SK-N-SH treated with all-trans-retinoic acid at 6 μM for 48 hours (cell line): ENCODE measurements at regions not wholly inside any gene's neighbourhood (a gene's known extent, or its start where the extent isn't known, plus 50 kb on each side); places are given as distances from the start of the nearest gene placed in this dataset.

Experiments
- ATAC-seq: fragments of 200-7000 bp; cut with Tn5 transposase; 3 replicates; pipeline ENCODE4 v1.9.1; 2020; ENCODE audit warnings: mild to moderate bottlenecking, moderate library complexity
- ARNTL ChIP-seq: fragments of 450-650 bp; formaldehyde crosslinking; IDR thresholded peaks from 2 replicates; pipeline ENCODE4 v1.5.0; 2020; ENCODE audit warnings: low read depth, mild to moderate bottlenecking, moderate library complexity, borderline replicate concordance
- BACH2 ChIP-seq: fragments of 250-450 bp; sonication (Bioruptor Pico); IDR thresholded peaks from 2 replicates; pipeline ENCODE4 v1.9.0; 2021; ENCODE audit warnings: mild to moderate bottlenecking, borderline replicate concordance
- CSDC2 ChIP-seq: fragments of 250-450 bp; sonication (Bioruptor Pico); IDR thresholded peaks from 2 replicates; pipeline ENCODE4 v1.5.0; 2020; ENCODE audit warnings: mild to moderate bottlenecking, moderate library complexity
- ESRRG ChIP-seq: fragments of 250-450 bp; sonication (Bioruptor Pico); IDR thresholded peaks from 2 replicates; pipeline ENCODE4 v1.6.1; 2021; ENCODE audit warnings: mild to moderate bottlenecking
- GLIS3 ChIP-seq: fragments of 250-450 bp; sonication (Bioruptor Pico); IDR thresholded peaks from 2 replicates; pipeline ENCODE4 v1.5.0; 2020; ENCODE audit warnings: mild to moderate bottlenecking, moderate library complexity
- ISL1 ChIP-seq: fragments of 250-450 bp; sonication (Bioruptor Pico); IDR thresholded peaks from 2 replicates; pipeline ENCODE4 v2.1.2; 2022; ENCODE audit warnings: mild to moderate bottlenecking, moderate library complexity
- OSR1 ChIP-seq: fragments of 250-450 bp; sonication (Bioruptor Pico); IDR thresholded peaks from 2 replicates; pipeline ENCODE4 v1.8.0; 2022; ENCODE audit warnings: moderate library complexity, mild to moderate bottlenecking, inconsistent platforms
- PPARA ChIP-seq: fragments of 250-450 bp; sonication (Bioruptor Pico); IDR thresholded peaks from 2 replicates; pipeline ENCODE4 v1.5.0; 2020; ENCODE audit warnings: mild to moderate bottlenecking, borderline replicate concordance
- RARB ChIP-seq: fragments of 250-450 bp; sonication (Bioruptor Pico); IDR thresholded peaks from 2 replicates; pipeline ENCODE4 v1.8.0; 2021; ENCODE audit warnings: mild to moderate bottlenecking, moderate library complexity
- SNAI2 ChIP-seq: fragments of 250-450 bp; sonication (Bioruptor Pico); IDR thresholded peaks from 2 replicates; pipeline ENCODE4 v1.5.0; 2020; ENCODE audit warnings: mild to moderate bottlenecking, moderate library complexity
- TCF4 ChIP-seq: fragments of 250-450 bp; sonication (Bioruptor Pico); IDR thresholded peaks from 2 replicates; pipeline ENCODE4 v1.8.0; 2021; ENCODE audit warnings: mild to moderate bottlenecking, moderate library complexity, borderline replicate concordance
- TOX ChIP-seq: fragments of 250-450 bp; sonication (Bioruptor Pico); IDR thresholded peaks from 2 replicates; pipeline ENCODE4 v1.8.0; 2021; ENCODE audit warnings: mild to moderate bottlenecking, moderate library complexity, borderline replicate concordance
- ZC3H10 ChIP-seq: fragments of 250-450 bp; sonication (Bioruptor Pico); IDR thresholded peaks from 2 replicates; pipeline ENCODE4 v1.5.1; 2021; ENCODE audit warnings: mild to moderate bottlenecking, moderate library complexity
- ZFP3 ChIP-seq: fragments of 250-450 bp; sonication (Bioruptor Pico); IDR thresholded peaks from 2 replicates; pipeline ENCODE4 v1.5.0; 2020; ENCODE audit warnings: mild to moderate bottlenecking, moderate library complexity
- ZFP30 ChIP-seq: fragments of 450-650 bp; formaldehyde crosslinking; IDR thresholded peaks from 2 replicates; pipeline ENCODE4 v1.5.0; 2022; ENCODE audit warnings: mild to moderate bottlenecking, moderate library complexity
- ZNF565 ChIP-seq: fragments of 450-650 bp; formaldehyde crosslinking; conservative IDR thresholded peaks from 2 replicates; pipeline ENCODE4 v1.5.0; 2020; ENCODE audit warnings: low read depth, mild to moderate bottlenecking, moderate library complexity
- ZNF70 ChIP-seq: fragments of 450-650 bp; formaldehyde crosslinking; IDR thresholded peaks from 2 replicates; pipeline ENCODE4 v1.5.0; 2020; ENCODE audit warnings: mild to moderate bottlenecking, moderate library complexity
- ZNF8 ChIP-seq: fragments of 450-650 bp; formaldehyde crosslinking; IDR thresholded peaks from 2 replicates; pipeline ENCODE4 v1.5.0; 2020; ENCODE audit warnings: mild to moderate bottlenecking, moderate library complexity
- TF ChIP-seq, protein P1 (sequence below): fragments of 250-450 bp; sonication (Bioruptor Pico); IDR thresholded peaks from 2 replicates; pipeline ENCODE4 v1.5.1; 2021; ENCODE audit warnings: mild to moderate bottlenecking, moderate library complexity
- TF ChIP-seq, protein P2 (sequence below): fragments of 250-450 bp; sonication (Bioruptor Pico); IDR thresholded peaks from 2 replicates; pipeline ENCODE4 v1.5.0; 2020; ENCODE audit warnings: mild to moderate bottlenecking, moderate library complexity
- TF ChIP-seq, protein P3 (sequence below): fragments of 250-450 bp; sonication (Bioruptor Pico); IDR thresholded peaks from 2 replicates; pipeline ENCODE4 v1.8.0; 2020; ENCODE audit warnings: mild to moderate bottlenecking, moderate library complexity, borderline replicate concordance
- TF ChIP-seq, protein P4 (sequence below): fragments of 250-450 bp; sonication (Bioruptor Pico); IDR thresholded peaks from 2 replicates; pipeline ENCODE4 v1.8.0; 2021; ENCODE audit warnings: low read depth, mild to moderate bottlenecking, moderate library complexity, borderline replicate concordance

DNA sequence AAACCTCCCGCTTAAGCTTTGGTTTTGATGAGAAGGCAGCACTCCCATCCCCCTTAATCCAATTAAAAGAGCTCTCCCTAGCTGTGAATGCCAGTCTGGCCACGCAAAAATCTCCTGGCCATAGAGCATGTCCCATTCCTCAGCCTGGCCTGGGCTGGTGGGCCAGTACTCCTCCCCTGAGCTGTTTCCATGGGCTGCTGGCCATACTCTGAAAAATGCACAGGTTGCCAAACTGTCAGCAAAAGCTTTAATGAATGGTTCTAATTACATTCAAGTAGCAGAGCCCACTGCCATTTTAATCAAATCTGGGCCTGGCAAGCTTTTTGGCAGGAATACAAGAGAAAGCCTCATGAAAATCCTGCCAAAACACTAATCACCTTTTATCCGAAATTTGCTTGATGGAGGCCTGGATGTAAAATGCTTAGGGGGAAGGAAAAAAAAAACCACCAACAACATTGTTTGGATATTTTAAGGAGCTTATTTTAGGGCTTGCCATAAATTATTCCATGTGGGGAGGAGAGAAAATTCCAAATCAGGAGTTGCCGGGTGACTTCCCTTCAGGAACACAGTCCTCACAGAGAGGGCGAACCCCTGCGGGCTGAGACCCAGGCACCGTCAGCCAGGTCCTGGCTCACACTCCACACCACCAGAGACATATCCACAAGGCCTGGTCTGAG, 243.3 kb downstream of the SEC61B start (continued):
- TF ChIP-seq GLIS3: no peak
- TF ChIP-seq OSR1 (CRISPR knock-in tag): no peak
- no peak for TF ChIP-seq ZFP3
- TF ChIP-seq ZNF70 (CRISPR knock-in tag): no peak

DNA sequence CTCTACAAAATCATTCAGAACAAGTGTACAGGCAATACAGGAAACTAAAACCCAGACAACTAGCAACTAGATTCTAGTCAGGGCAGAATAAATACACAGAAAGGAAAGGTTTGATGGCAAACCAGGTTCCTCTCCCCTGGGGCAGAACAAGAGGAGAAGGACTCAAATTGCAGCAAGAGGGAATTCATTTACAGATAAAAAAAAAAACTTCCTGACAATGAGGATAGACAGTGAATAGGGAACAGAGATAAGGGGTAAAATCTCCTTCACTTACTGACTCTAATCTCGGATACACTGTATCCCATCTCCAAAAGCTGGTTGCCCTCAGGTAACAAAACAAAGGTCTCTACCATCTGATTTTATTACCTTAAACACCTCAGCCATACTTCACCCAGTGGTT, 244.0 kb downstream of the SEC61B start:
- TF ChIP-seq, protein P1, sequence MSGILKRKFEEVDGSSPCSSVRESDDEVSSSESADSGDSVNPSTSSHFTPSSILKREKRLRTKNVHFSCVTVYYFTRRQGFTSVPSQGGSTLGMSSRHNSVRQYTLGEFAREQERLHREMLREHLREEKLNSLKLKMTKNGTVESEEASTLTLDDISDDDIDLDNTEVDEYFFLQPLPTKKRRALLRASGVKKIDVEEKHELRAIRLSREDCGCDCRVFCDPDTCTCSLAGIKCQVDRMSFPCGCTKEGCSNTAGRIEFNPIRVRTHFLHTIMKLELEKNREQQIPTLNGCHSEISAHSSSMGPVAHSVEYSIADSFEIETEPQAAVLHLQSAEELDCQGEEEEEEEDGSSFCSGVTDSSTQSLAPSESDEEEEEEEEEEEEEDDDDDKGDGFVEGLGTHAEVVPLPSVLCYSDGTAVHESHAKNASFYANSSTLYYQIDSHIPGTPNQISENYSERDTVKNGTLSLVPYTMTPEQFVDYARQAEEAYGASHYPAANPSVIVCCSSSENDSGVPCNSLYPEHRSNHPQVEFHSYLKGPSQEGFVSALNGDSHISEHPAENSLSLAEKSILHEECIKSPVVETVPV (CRISPR knock-in tag): no peak
- TF ChIP-seq ISL1 (CRISPR knock-in tag): no peak
- no peak for TF ChIP-seq ZFP3
- TF ChIP-seq, protein P2, sequence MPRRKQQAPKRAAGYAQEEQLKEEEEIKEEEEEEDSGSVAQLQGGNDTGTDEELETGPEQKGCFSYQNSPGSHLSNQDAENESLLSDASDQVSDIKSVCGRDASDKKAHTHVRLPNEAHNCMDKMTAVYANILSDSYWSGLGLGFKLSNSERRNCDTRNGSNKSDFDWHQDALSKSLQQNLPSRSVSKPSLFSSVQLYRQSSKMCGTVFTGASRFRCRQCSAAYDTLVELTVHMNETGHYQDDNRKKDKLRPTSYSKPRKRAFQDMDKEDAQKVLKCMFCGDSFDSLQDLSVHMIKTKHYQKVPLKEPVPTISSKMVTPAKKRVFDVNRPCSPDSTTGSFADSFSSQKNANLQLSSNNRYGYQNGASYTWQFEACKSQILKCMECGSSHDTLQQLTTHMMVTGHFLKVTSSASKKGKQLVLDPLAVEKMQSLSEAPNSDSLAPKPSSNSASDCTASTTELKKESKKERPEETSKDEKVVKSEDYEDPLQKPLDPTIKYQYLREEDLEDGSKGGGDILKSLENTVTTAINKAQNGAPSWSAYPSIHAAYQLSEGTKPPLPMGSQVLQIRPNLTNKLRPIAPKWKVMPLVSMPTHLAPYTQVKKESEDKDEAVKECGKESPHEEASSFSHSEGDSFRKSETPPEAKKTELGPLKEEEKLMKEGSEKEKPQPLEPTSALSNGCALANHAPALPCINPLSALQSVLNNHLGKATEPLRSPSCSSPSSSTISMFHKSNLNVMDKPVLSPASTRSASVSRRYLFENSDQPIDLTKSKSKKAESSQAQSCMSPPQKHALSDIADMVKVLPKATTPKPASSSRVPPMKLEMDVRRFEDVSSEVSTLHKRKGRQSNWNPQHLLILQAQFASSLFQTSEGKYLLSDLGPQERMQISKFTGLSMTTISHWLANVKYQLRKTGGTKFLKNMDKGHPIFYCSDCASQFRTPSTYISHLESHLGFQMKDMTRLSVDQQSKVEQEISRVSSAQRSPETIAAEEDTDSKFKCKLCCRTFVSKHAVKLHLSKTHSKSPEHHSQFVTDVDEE (CRISPR knock-in tag): peak; percentile 59; the same call in 1 of the 2 replicates
- TF ChIP-seq, protein P3, sequence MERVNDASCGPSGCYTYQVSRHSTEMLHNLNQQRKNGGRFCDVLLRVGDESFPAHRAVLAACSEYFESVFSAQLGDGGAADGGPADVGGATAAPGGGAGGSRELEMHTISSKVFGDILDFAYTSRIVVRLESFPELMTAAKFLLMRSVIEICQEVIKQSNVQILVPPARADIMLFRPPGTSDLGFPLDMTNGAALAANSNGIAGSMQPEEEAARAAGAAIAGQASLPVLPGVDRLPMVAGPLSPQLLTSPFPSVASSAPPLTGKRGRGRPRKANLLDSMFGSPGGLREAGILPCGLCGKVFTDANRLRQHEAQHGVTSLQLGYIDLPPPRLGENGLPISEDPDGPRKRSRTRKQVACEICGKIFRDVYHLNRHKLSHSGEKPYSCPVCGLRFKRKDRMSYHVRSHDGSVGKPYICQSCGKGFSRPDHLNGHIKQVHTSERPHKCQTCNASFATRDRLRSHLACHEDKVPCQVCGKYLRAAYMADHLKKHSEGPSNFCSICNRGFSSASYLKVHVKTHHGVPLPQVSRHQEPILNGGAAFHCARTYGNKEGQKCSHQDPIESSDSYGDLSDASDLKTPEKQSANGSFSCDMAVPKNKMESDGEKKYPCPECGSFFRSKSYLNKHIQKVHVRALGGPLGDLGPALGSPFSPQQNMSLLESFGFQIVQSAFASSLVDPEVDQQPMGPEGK: no peak
- no peak for TF ChIP-seq RARB (CRISPR knock-in tag)
- TF ChIP-seq ESRRG: no peak
- TF ChIP-seq ZFP30 (CRISPR knock-in tag): no peak
- TF ChIP-seq ZC3H10 (CRISPR knock-in tag): no peak
- no peak for TF ChIP-seq GLIS3
- TF ChIP-seq TCF4 (CRISPR knock-in tag): peak; percentile 73; the same call in 1 of the 2 replicates
- TF ChIP-seq CSDC2 (CRISPR knock-in tag): no peak
- no peak for TF ChIP-seq ZNF8 (CRISPR knock-in tag)
- peak; percentile 28 for ATAC-seq

DNA sequence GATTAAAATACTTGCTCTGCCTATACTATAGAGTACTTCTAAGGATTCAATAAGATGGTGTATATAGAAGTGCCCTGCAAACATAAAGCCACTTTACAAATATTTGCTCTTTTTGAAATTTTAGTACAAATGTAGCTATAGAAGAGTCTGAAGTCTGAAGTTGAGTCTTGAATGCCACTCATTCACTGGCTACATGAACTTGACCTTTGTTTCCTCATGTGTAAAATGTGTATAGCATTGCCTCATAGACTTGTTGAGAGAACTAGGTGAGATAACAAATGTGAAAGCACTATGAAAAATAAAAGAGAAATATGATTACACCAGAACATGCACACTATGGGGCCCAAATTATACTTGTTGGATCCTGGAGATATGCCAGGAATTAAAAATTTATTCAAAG, 244.7 kb downstream of the SEC61B start:
- TF ChIP-seq ZFP3 (no peak), ARNTL (CRISPR knock-in tag) (no peak), TOX (CRISPR knock-in tag) (no peak), ZNF565 (CRISPR knock-in tag) (no peak), BACH2 (no peak), SNAI2 (no peak), TCF4 (CRISPR knock-in tag) (no peak), ZFP30 (CRISPR knock-in tag) (no peak), PPARA (CRISPR knock-in tag) (no peak), ISL1 (CRISPR knock-in tag) (no peak), RARB (CRISPR knock-in tag) (no peak), ZC3H10 (CRISPR knock-in tag) (no peak), OSR1 (CRISPR knock-in tag) (no peak), CSDC2 (CRISPR knock-in tag) (no peak), ESRRG (no peak)
- TF ChIP-seq, protein P4, sequence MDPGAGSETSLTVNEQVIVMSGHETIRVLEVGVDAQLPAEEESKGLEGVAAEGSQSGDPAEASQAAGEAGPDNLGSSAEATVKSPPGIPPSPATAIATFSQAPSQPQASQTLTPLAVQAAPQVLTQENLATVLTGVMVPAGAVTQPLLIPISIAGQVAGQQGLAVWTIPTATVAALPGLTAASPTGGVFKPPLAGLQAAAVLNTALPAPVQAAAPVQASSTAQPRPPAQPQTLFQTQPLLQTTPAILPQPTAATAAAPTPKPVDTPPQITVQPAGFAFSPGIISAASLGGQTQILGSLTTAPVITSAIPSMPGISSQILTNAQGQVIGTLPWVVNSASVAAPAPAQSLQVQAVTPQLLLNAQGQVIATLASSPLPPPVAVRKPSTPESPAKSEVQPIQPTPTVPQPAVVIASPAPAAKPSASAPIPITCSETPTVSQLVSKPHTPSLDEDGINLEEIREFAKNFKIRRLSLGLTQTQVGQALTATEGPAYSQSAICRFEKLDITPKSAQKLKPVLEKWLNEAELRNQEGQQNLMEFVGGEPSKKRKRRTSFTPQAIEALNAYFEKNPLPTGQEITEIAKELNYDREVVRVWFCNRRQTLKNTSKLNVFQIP (CRISPR knock-in tag): no peak
- TF ChIP-seq, protein P2 (CRISPR knock-in tag): no peak
- TF ChIP-seq, protein P3: no peak
- no peak for ATAC-seq
